H1 (cell line): ENCODE measurements at regions not wholly inside any gene's neighbourhood (a gene's known extent, or its start where the extent isn't known, plus 50 kb on each side); places are given as distances from the start of the nearest gene placed in this dataset.

ENCODE experiments used
- ATF3 ChIP-seq: IDR thresholded peaks from 2 replicates; pipeline ENCODE4 v1.6.1; 2011; ENCODE audit warnings: low read depth, mild to moderate bottlenecking, low read length; ENCODE audit not compliant: insufficient read depth
- BACH1 ChIP-seq: IDR thresholded peaks from 2 replicates; pipeline ENCODE4 v1.6.1; 2012; ENCODE audit warnings: low read length, improper control_type of control experiment
- BCL11A ChIP-seq, 2 experiments: IDR thresholded peaks; one replicate each; pipeline ENCODE4 v1.6.1; 2011; ENCODE audit warnings: low read depth in 2 of 2, low read length in 2 of 2, mild to moderate bottlenecking in 2 of 2
- BRCA1 ChIP-seq: IDR thresholded peaks from 2 replicates; pipeline ENCODE4 v1.6.1; 2012; ENCODE audit warnings: low read depth, low read length, improper control_type of control experiment
- CHD7 ChIP-seq: fragments of 300-600 bp; sonication (generic); IDR thresholded peaks from 2 replicates; pipeline ENCODE4 v1.7.1; 2012; ENCODE audit warnings: low read length, moderate library complexity, mild to moderate bottlenecking, inconsistent platforms; ENCODE audit not compliant: insufficient replicate concordance
- HDAC2 ChIP-seq, 2 experiments: fragments of 300-600 bp in 1 of 2; sonication (generic) in 1 of 2; IDR thresholded peaks; 2 replicates each; pipeline ENCODE4 v1.6.1; 2011 to 2012; ENCODE audit warnings: low read depth in 2 of 2, low read length in 2 of 2, mild to moderate bottlenecking in 2 of 2, moderate library complexity in 2 of 2, borderline replicate concordance in 1 of 2, inconsistent platforms in 1 of 2
- KDM1A ChIP-seq: fragments of 200-600, 300-600 bp; sonication (generic); IDR thresholded peaks from 2 replicates; pipeline ENCODE4 v1.7.1; 2016; ENCODE audit warnings: mild to moderate bottlenecking, low read length, borderline replicate concordance
- KDM5A ChIP-seq: fragments of 200-600 bp; IDR thresholded peaks from 2 replicates; pipeline ENCODE4 v1.7.1; 2012; ENCODE audit warnings: mild to moderate bottlenecking, low read length, inconsistent platforms, mixed read lengths
- RBBP5 ChIP-seq: IDR thresholded peaks from 2 replicates; pipeline ENCODE4 v1.7.1; 2012; ENCODE audit warnings: low read depth, mild to moderate bottlenecking, inconsistent platforms, low read length, moderate library complexity, borderline replicate concordance
- SIRT6 ChIP-seq: IDR thresholded peaks from one replicate; pipeline ENCODE4 v1.7.1; 2012; ENCODE audit warnings: low read length, inconsistent platforms
- SIX5 ChIP-seq: IDR thresholded peaks from 2 replicates; pipeline ENCODE4 v1.6.1; 2011; ENCODE audit warnings: mild to moderate bottlenecking, low read depth, low read length
- SP2 ChIP-seq: IDR thresholded peaks from 2 replicates; pipeline ENCODE4 v1.6.1; 2012; ENCODE audit warnings: mild to moderate bottlenecking, low read length, inconsistent platforms

- TF ChIP-seq CHD7 (no peak), RBBP5 (no peak), KDM5A (no peak), SIRT6 (no peak), BACH1 (no peak), BRCA1 (no peak), ATF3 (no peak), HDAC2 (IDR thresholded peaks at IDR 0.05; ENCODE audit: borderline replicate concordance in 1 of 2, low read depth in 2 of 2, low read length in 2 of 2) (no peak), SP2 (no peak), KDM1A (no peak), BCL11A (IDR thresholded peaks at IDR 0.05; ENCODE audit: low read depth in 2 of 2, low read length in 2 of 2) (no peak), SIX5 (no peak)
These were observed 359.7 kb downstream of the CDH11 start (continued) for GRCh38 chr16:64762211-64762610.
